ENCODE measurements at regions not wholly inside any gene's neighbourhood (a gene's known extent, or its start where the extent isn't known, plus 50 kb on each side); places are given as distances from the start of the nearest gene placed in this dataset.

- Histone ChIP-seq H2BK120ac (ENCODE audit: low read depth, low read length) (no peak overlapping the region), H3K9me1 (ENCODE audit: insufficient read depth, low read length) (no peaks in the 10 kb centered on the region), H3K27me3 (ENCODE audit: control insufficient read depth, insufficient read depth, low read length) (no peaks in the 10 kb centered on the region), H3K18ac (ENCODE audit: low read depth, low read length) (no peak overlapping the region), H3K4me3 (ENCODE audit: insufficient read depth, low read depth, low read length) (no peak overlapping the region), H3K56ac (ENCODE audit: extremely low read depth, insufficient read depth, low read length) (no peak overlapping the region), H2BK15ac (ENCODE audit: low read depth, low read length) (no peak overlapping the region), H2BK20ac (ENCODE audit: low read depth, low read length) (no peak overlapping the region), H4K5ac (ENCODE audit: low read depth, low read length) (no peak overlapping the region), H3K4me1 (ENCODE audit: control insufficient read depth, insufficient read depth, low read length) (no peaks in the 10 kb centered on the region), H3K14ac (replicated peaks; ENCODE audit: low read depth, low read length) (no peak overlapping the region), H3K27ac (ENCODE audit: insufficient read depth, low read length) (no peak overlapping the region), H2AK5ac (ENCODE audit: low read depth, low read length) (no peak overlapping the region), H2AFZ (replicated peaks; ENCODE audit: low read length, poor library complexity) (no peak overlapping the region), H4K8ac (ENCODE audit: low read depth in 2 of 2, low read length in 2 of 2) (no peak overlapping the region), H3K9ac (ENCODE audit: low read depth, low read length) (no peak overlapping the region), H3K36me3 (ENCODE audit: control insufficient read depth, insufficient read depth, low read length) (no peaks in the 10 kb centered on the region), H3K23ac (ENCODE audit: low read depth, low read length) (no peak overlapping the region), H2AK9ac (replicated peaks; ENCODE audit: low read depth, low read length, poor library complexity) (no peak overlapping the region), H4K20me1 (ENCODE audit: insufficient read depth, low read length) (no peaks in the 10 kb centered on the region), H3K4me2 (ENCODE audit: low read depth, low read length) (no peak overlapping the region), H3K9me3 (ENCODE audit: control insufficient read depth, insufficient read depth, low read length) (no peaks in the 10 kb centered on the region), H2BK5ac (ENCODE audit: low read depth, low read length, poor library complexity, severe bottlenecking) (no peak overlapping the region), H3K79me1 (ENCODE audit: low read depth in 1 of 2, low read length in 2 of 2) (no peaks in the 10 kb centered on the region), H3K4ac (ENCODE audit: low read depth, low read length) (no peak overlapping the region), H4K91ac (ENCODE audit: insufficient read depth, low read depth, low read length) (no peak overlapping the region)
- in situ Hi-C loops (cut with MboI; ENCODE audit: low sequenced_read_pairs) (no loop called here), intact Hi-C loops (cut with micrococcal nuclease) (no loop called here), dilution Hi-C loops (cut with HindIII; ENCODE audit: low sequenced_read_pairs, unreplicated experiment) (no loop called here)
- BruUV-seq (replicated peaks): no TSS peak
- no peak for DNase-seq
- ChIA-PET POLR2A (ENCODE audit: unreplicated experiment) (no interaction called here), CTCF (no interaction called here)
- WGBS, 2 experiments (ENCODE audit: extremely low coverage in 2 of 2, insufficient read length in 1 of 2): no CpG with 5 or more reads among the region's 1 CpG
- TF ChIP-seq CTCF (conservative IDR thresholded peaks at IDR 0.05; ENCODE audit: low read depth, low read length): no peak
- TF ChIP-seq BHLHE40 (IDR thresholded peaks at IDR 0.05; ENCODE audit: low read depth, low read length): no peak
- no peak for TF ChIP-seq RFX5 (IDR thresholded peaks at IDR 0.05; ENCODE audit: low read depth, low read length)
- no peak for TF ChIP-seq CEBPB (IDR thresholded peaks at IDR 0.05; ENCODE audit: low read depth, low read length)
- no peak for TF ChIP-seq POLR2A (IDR thresholded peaks at IDR 0.05; ENCODE audit: low read depth, low read length)
- no peak for TF ChIP-seq FOS (IDR thresholded peaks at IDR 0.05; ENCODE audit: low read depth, low read length)
- no peak for TF ChIP-seq SMC3 (IDR thresholded peaks at IDR 0.05; ENCODE audit: low read depth, low read length)
- TF ChIP-seq MAFK (IDR thresholded peaks at IDR 0.05; ENCODE audit: low read depth, low read length): no peak
- no peak for TF ChIP-seq RCOR1 (IDR thresholded peaks at IDR 0.05; ENCODE audit: insufficient replicate concordance, low read length)
- no peak for TF ChIP-seq MXI1 (IDR thresholded peaks at IDR 0.05; ENCODE audit: borderline replicate concordance, low read depth, low read length)
- no peak for TF ChIP-seq USF2 (IDR thresholded peaks at IDR 0.05; ENCODE audit: low read depth, low read length)
- no peak for TF ChIP-seq NFE2L2 (IDR thresholded peaks at IDR 0.05; ENCODE audit: low read depth, low read length)
- no peak for TF ChIP-seq RAD21 (IDR thresholded peaks at IDR 0.05; ENCODE audit: low read length)
- no peak for TF ChIP-seq CHD1 (IDR thresholded peaks at IDR 0.05; ENCODE audit: low read depth, low read length)
- TF ChIP-seq ELK1 (IDR thresholded peaks at IDR 0.05; ENCODE audit: borderline replicate concordance, low read depth, low read length): no peak
- ATAC-seq (ENCODE audit: low read depth): no peak
These were observed 129.3 kb downstream of the KCNRG start for GRCh38 chr13:50144246-50145160.
